HepG2 (cell line): ENCODE measurements at regions not wholly inside any gene's neighbourhood (a gene's known extent, or its start where the extent isn't known, plus 50 kb on each side); places are given as distances from the start of the nearest gene placed in this dataset.

Experiments used
- ATAC-seq: fragments of 200-7000 bp; cut with Tn5 transposase; 3 replicates; pipeline ENCODE4 v1.9.1; 2020; ENCODE audit warnings: mild to moderate bottlenecking, moderate library complexity
- BruUV-seq: library from RNA; stranded (reverse); fragments of 400-500 nt; replicated peaks from 2 replicates; lab custom pipeline; 2021; lab: Mats Ljungman, UMichigan
- CTCF ChIA-PET: fragments of 300-600 bp; formaldehyde crosslinking; extraction: SDS; loops from one replicate; lab custom pipeline; 2021; ENCODE audit warnings: low total read pairs, inconsistent platforms, low intra/inter-chr PET ratio; lab: Yijun Ruan, JAX
- POLR2A ChIA-PET: fragments of 350-600 bp; sonication (Branson Sonifier 250); formaldehyde crosslinking; loops from one replicate; lab custom pipeline; 2020; ENCODE audit warnings: antibody characterized with exemption, inconsistent platforms; lab: Yijun Ruan, JAX
- DNase-seq: peaks from one replicate; pipeline ENCODE4 v3.0.0-alpha.2; 2015; ENCODE audit warnings: low spot score
- FAIRE-seq: peaks from 3 replicates; lab custom pipeline; 2011; peaks lifted over from hg19 to GRCh38; lab: Jason Lieb, UNC
- H2AFZ ChIP-seq: one replicate; pipeline ENCODE4 v1.6.1; 2011; ENCODE audit warnings: low read length, inconsistent platforms
- H3K27ac ChIP-seq: fragments of 300-600 bp; 3 replicates; pipeline ENCODE4 v1.8.0; 2011; ENCODE audit warnings: mixed run types, mild to moderate bottlenecking, mixed read lengths, low read length, inconsistent platforms; ENCODE audit not compliant: insufficient read depth; ENCODE audit errors: extremely low read length
- H3K27me3 ChIP-seq, 2 experiments: fragments of 200-600 bp in 1 of 2; 2 replicates in 1 of 2; 3 replicates in 1 of 2; pipeline versions ENCODE4 v1.6.0 to v1.8.0; 2011; ENCODE audit warnings: low read length in 2 of 2, mild to moderate bottlenecking in 2 of 2, moderate library complexity in 2 of 2, inconsistent platforms in 1 of 2; ENCODE audit not compliant: insufficient read depth in 2 of 2, control insufficient read depth in 1 of 2
- H3K36me3 ChIP-seq, 2 experiments: fragments of 200-600 bp in 1 of 2; replicated peaks in 1 of 2; 2 replicates in 1 of 2; 3 replicates in 1 of 2; pipeline versions ENCODE4 v1.5.1 to v1.8.0; 2011; ENCODE audit warnings: low read length in 2 of 2, inconsistent platforms in 1 of 2; ENCODE audit not compliant: insufficient read depth in 2 of 2, control insufficient read depth in 1 of 2
- H3K4me1 ChIP-seq: 2 replicates; pipeline ENCODE4 v1.5.1; 2012; ENCODE audit warnings: low read length, inconsistent platforms; ENCODE audit not compliant: insufficient read depth
- H3K4me2 ChIP-seq: 2 replicates; pipeline ENCODE4 v1.6.0; 2011; ENCODE audit warnings: low read depth, low read length, inconsistent platforms
- H3K4me3 ChIP-seq, 3 experiments: fragments of 200-600 bp in 1 of 3; sonication (generic), shearing (Covaris generic) in 1 of 3; replicated peaks in 1 of 3; 2 replicates each; pipeline ENCODE4 v1.5.1; 2011 to 2016; ENCODE audit warnings: low read length in 3 of 3, inconsistent platforms in 2 of 3, low read depth in 2 of 3, mild to moderate bottlenecking in 2 of 3, control low read depth in 1 of 3, mixed read lengths in 1 of 3; ENCODE audit not compliant: insufficient read depth in 1 of 3
- H3K79me2 ChIP-seq: one replicate; pipeline ENCODE4 v1.6.1; 2011; ENCODE audit warnings: low read length, inconsistent platforms; ENCODE audit not compliant: insufficient read depth
- H3K9ac ChIP-seq: 2 replicates; pipeline ENCODE4 v1.6.0; 2011; ENCODE audit warnings: mild to moderate bottlenecking, low read depth, low read length, inconsistent platforms; ENCODE audit not compliant: insufficient read depth
- H3K9me3 ChIP-seq: 2 replicates; pipeline ENCODE4 v1.5.1; 2012; ENCODE audit warnings: mild to moderate bottlenecking, low read length
- H4K20me1 ChIP-seq: 2 replicates; pipeline ENCODE4 v1.6.0; 2011; ENCODE audit warnings: inconsistent platforms, mild to moderate bottlenecking, low read length, moderate library complexity; ENCODE audit not compliant: insufficient read depth
- ZHX2 ChIP-seq, 2 experiments: sonication (generic) in 1 of 2; formaldehyde crosslinking in 1 of 2; IDR thresholded peaks; 2 replicates each; pipeline versions ENCODE4 v1.6.1 to v1.9.0; 2014 to 2022; ENCODE audit warnings: antibody characterized with exemption in 1 of 2, borderline replicate concordance in 1 of 2, inconsistent platforms in 1 of 2, low read depth in 1 of 2, missing genetic modification reagents in 1 of 2
- ZNF609 ChIP-seq: sonication (generic); formaldehyde crosslinking; IDR thresholded peaks from 2 replicates; pipeline ENCODE4 v1.4.0; 2020; ENCODE audit warnings: mild to moderate bottlenecking, missing genetic modification reagents, borderline replicate concordance
- ZNF75D ChIP-seq: sonication (generic); formaldehyde crosslinking; IDR thresholded peaks from 2 replicates; pipeline ENCODE4 v1.8.1; 2023; ENCODE audit warnings: missing genetic modification reagents, mild to moderate bottlenecking, borderline replicate concordance
- ZNF816 ChIP-seq: sonication (generic); formaldehyde crosslinking; IDR thresholded peaks from 2 replicates; pipeline ENCODE4 v1.8.0; 2022; ENCODE audit warnings: missing genetic modification reagents, mild to moderate bottlenecking, borderline replicate concordance
- WGBS: methylation state at CpG from one replicate; pipeline ENCODE4 v1.1.6; 2017; ENCODE audit warnings: low lambda C conversion rate; 5-methylcytosine and 5-hydroxymethylcytosine counted together
- in situ Hi-C: cut with HindIII; loops from 2 replicates; pipeline ENCODE4 v1.10.0; 2017; ENCODE audit warnings: low pct_unique_long_range_greater_than_20kb; ENCODE audit not compliant: extremely low pct_ligation_motif_present
- intact Hi-C: fragments of 100-400 bp; cut with micrococcal nuclease; formaldehyde crosslinking; loops from one replicate; pipeline ENCODE4 v1.10.0; 2022; ENCODE audit not compliant: unreplicated experiment

GRCh38 chr18:34942276-34942675, 98.9 kb upstream of the MAPRE2 start:
- FAIRE-seq (no peak), ATAC-seq (no peak), DNase-seq (no peak)
- Histone ChIP-seq H3K4me2 (no peak overlapping the region), H3K27ac (no peak overlapping the region), H4K20me1 (no peaks in the 10 kb centered on the region), H3K4me1 (peaks cover 19% of the 10 kb centered on the region), H2AFZ (peak overlapping the region; percentile 28), H3K27me3 (no peaks in the 10 kb centered on the region), H3K9me3 (no peaks in the 10 kb centered on the region), H3K79me2 (no peaks in the 10 kb centered on the region), H3K36me3 (no peaks in the 10 kb centered on the region), H3K9ac (no peak overlapping the region), H3K4me3 (no peak overlapping the region)
- CTCF ChIA-PET = no interaction called here
- BruUV-seq = no TSS peak
- in situ Hi-C loops = no loop called here
- intact Hi-C loops = no loop called here
- POLR2A ChIA-PET = interaction anchor here (1.2 kb wide), 1 partner anchor 13 kb away, joined by 5 read pairs; no protein-coding TSS in a partner anchor
- 81% methylated on average over 4 of the region's 4 CpGs for WGBS
- TF ChIP-seq ZNF75D = no peak
- no peak for TF ChIP-seq ZHX2 (IDR thresholded peaks at IDR 0.05; ENCODE audit: low read depth)
- TF ChIP-seq ZHX2 (CRISPR knock-in tag; IDR thresholded peaks at IDR 0.05; ENCODE audit: borderline replicate concordance) = no peak
- TF ChIP-seq ZNF816 (CRISPR knock-in tag) = no peak
- no peak for TF ChIP-seq ZNF609 (CRISPR knock-in tag)
